GM21786 (cell line): ENCODE measurements at regions not wholly inside any gene's neighbourhood (a gene's known extent, or its start where the extent isn't known, plus 50 kb on each side); places are given as distances from the start of the nearest gene placed in this dataset.
"Not testable (repeated sequence)": the region's sequence is repeated elsewhere in the genome, so short reads cannot be mapped to it uniquely, and the experiment has no call there.

Source experiments
- ATAC-seq: cut with Tn5 transposase; IDR thresholded peaks from one replicate; pipeline ENCODE4 v1.9.1; 2021; ENCODE audit not compliant: unreplicated experiment

DNA sequence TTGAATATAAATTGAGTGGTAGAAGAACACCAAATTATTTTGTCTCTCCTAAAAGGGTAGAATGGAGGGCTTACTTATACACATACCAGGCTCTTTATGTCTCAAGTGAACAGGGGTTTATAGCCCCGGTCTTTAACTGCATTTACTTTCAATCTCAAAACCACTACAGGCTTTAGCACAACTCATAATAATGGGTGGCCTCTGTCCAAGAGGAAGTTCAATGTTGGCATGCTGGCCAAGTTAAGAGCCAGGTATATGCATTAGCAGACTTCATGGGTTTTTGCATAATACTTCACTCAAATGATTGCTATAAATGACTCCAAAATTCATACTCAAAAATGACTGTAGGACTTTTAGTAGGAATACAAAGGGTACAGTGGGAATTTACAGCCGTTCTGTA lies 118.5 kb upstream of the OTUD4 start:
- ATAC-seq: peak; percentile 34

DNA sequence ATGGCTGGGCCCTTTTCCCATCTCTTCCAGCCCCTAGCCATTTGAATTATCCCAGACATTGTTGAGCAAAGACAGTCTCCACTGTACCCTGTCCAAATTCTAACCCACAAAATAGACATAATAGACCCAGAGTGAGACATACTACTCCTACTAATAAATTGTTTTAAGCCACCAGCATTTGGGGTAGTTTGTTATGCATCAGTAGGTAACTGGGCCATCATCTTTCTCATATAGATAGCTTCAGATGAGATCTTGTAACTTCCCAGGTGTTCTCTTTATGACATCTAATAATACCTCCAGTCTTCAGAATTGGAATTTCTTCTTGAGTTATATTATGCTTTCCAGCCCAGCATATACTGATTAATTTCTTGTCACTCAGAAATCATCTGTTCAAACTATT lies 117.2 kb upstream of the OTUD4 start:
- no peak for ATAC-seq

DNA sequence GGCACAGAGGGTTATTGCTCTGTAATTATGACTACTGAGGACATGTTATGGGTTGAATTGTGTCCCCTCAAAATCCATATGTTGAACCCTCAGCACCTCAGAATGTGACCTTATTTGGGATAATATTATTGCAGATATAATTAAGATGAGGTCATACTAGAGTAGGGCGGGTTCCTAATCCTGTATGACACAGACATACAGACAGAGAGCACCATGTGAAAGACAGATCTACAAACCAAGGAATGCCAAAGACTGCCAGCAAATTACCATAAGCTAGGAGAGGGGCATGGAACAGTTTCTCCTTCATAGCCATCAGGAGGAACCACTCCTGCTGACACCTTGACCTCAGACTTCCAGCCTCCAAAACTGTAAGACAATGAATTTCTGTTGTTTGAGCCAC lies 115.2 kb upstream of the OTUD4 start:
- no peak for ATAC-seq

DNA sequence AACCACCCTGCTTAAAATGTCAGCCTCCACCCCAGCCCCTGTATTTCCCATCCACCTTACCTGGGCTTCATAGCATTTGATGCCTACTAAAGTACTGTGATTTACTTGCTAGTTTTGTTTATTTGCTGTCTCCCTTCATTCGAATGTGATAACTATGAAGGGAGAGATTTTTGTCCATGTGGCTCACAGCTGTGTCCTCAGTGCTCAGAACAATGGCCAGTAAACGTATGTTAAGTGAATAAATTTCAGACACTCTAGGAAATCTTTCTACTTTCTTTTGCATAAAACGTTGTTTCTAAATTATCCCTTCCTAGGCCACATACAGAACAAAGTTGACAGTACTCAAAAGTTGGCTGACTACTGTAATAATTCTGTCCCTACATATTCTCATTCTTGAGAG lies 114.7 kb upstream of the OTUD4 start:
- no peak for ATAC-seq

DNA sequence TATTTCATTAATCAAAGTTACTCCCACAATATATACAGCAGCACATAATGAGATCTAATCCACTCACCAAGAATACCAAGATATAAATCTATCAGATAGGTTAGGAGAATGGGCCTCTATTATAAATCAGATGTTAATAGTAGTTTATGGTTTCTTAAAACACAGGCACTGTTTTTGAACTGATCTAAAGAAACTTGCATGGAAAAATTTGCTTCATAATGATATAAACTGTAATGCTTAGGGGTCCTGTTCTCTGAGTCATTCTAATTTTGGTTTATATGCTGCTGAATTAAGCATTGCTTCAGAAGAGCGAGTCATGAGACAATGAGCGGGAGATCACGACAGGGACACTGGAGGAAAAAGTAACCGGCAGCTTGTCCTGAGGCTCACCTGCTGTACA lies 113.3 kb upstream of the OTUD4 start:
- no peak for ATAC-seq

DNA sequence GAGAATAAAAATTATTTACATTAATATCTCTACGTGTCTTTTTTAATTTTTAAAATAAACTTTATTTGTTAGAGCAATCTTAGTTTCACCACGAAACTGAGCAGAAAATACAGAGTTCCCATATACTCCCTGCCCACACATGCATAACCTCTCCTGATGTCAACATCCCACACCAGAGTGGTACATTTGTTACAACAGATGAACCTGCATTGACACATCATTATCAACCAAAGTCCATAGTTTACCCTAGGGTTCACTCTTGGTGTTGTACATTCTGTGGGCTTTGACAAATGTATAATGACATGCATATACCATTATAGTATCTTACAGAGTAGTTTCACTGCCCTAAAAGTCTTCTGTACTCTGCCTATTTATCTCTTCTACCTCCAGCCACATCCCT lies 110.6 kb upstream of the OTUD4 start:
- no peak for ATAC-seq

DNA sequence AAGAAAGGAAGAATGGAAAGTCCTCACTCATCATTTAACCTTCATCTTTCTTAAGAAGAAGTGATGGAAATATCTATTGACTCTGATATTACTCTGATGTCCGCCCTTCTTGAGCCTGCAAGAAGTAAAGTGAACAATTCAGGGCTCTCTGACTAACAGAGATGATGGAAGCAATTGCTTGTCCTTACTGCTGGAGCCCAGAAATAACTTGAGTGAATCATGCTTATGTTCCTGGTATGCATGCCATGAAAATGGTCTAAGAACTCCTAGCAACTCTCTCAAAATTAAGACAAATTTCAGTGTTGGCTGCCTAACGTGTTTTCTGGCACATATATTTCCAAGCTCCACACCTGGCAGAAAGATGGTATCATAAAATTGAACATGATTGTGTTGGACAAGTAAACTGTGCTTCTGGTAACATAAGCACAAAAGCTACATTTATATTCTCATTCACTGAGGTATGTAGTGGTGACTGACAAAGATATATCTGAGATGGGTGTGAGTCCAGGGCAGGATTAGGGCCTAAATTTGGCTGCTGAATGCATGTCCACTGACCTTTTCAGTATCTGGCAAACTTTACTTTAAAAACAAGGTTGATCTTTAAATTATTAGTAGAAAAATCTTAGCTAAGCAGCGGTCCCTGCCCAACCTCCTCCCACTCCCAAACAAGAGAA lies 109.2 kb upstream of the OTUD4 start:
- no peak for ATAC-seq

DNA sequence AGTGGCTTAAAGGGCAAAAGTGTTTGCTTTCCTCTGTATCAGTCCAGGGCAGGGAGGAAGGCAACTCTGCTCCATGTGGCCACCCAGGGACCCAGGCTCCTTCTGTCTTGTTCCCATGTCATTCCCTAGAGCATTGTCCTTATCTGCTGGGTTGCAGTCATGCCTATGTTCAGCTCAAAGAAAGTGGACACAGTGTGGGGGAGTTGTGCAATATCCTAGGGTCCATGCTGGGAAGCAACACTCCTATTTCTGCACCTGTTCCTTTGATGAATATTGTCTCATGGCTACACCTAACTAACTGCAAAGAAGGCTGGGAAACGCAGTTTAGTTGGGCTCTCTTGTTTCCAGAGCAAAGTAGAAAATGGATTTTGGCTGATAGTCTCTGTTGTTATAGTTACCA lies 107.0 kb upstream of the OTUD4 start:
- no peak for ATAC-seq

DNA sequence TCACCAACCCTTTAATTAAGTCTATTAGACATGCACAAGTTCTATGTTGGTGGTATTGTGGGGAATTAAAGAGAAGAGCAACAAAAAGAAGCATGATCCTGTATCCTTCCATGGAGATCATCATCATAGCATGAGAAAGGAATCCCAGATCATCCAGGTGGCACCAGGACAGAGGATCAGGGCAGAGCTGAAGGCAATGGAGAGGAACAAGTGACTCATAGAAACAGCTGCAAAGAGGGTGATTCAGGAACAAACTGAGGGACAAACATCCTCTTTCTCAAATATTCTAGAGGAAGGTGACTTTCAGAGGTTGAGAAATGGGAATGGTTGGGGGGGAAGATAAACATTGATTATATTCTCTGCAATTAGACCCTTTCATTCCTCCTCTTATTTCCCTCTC lies 105.5 kb upstream of the OTUD4 start:
- ATAC-seq: no peak

DNA sequence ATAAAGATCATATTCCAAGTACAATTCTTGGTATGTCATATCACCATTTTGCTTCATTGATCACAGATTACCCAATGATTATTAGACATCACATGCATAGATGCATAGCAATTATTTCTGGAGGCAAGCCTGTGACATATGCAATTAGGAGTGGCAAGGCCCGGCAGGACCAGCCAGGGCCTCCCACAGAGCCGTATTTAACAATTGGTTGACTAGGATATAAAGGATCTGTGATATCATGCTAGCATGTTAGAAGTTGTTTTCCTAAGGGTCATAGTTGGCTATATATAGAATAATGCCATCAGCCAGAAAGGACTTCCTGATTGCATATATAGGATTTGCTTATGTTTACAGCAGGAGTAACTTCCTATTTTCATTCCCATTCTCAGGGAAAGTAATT lies 103.5 kb upstream of the OTUD4 start:
- ATAC-seq: no peak

DNA sequence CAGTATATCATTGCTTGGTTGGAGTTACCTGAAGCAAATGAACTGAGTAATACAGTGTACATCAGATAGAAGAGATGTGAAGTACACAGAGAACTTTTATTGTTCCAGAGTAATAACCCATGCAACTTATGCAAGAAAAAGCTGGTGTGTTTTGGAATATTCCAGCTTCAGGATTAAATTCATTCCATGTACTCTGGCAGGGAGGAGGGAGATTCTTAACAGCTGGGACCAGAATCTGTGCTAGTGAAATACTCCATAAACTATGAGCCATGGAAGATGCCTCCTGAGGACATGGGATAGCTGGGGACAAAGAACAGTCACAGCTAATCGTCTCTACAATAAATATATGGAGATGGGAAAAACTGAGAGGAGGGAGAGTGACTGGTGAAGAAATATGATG lies 101.6 kb upstream of the OTUD4 start:
- no peak for ATAC-seq

DNA sequence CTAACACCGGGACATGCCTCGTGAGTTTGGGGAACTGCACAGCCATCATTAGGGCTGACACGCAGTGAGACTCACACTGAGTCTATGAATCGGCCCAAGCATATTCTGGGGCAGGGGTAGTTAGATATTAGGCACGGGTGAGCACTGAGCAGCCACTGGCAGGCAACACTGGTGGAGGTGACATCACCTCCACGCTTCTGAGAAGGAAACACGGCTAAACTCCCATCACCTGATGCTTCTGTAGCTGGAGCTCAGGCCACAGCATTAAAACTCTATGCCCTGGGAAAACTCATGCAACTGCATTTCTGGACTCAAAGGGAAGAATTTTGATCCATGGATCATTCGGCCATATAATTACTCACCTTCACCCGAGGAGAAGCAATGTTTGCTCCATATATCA lies 100.8 kb upstream of the OTUD4 start:
- no peak for ATAC-seq

DNA sequence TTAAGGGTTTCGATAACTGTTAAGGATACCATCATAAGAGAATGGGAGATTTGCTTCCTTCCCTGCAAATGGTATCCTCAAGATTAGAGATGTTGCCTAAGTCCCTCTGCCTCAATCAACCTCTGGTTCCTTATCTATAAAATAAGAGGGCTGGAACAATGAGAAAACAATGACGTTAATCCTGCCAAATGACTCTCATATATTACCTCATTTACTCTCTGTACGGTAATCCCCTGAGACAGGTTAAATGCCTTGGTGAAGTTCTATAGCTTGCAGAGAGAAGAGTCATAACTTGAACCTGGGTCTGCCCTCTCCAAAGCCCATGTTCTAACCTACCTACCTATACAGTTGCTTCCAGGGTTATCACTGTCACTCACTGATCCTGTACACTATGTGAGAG lies 100.2 kb upstream of the OTUD4 start:
- no peak for ATAC-seq

DNA sequence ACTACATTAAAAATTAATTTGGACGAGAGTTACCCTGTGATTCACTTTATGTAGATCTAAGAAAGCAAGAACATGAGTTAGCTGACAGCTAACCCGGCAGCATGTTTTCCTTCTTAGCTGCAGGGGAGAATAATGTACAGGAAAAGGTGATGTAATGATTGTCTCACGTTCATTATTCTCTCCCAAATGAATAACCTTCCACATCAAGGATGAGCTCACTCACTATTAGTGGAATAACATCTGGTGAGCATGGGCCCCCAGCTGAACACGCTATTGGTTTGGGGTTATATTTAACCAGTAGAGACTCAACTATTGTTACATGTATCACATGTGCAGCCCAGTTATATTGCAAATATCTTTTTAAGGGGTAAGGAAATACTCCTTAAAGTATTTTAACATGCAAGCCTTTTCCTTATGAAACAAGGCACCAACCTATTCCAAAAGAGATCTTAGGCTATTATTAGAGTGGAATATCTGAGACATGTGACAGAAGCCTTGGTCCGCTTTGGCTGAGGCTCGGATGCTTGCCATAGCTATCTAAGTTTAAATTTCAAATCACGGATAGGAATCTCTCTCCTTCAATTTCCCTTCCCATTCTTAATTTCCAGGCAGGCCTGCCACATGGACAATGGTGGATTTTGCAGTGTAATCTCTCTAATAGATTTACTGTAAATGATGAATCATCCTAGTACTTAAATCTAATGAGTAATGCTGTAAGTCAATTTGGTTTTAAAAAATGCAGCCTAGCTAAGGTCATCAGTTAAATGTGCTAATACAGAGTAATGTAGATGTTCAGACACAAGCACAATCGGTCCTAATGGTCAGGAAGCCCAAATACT lies 99.0 kb upstream of the OTUD4 start:
- no peak for ATAC-seq

DNA sequence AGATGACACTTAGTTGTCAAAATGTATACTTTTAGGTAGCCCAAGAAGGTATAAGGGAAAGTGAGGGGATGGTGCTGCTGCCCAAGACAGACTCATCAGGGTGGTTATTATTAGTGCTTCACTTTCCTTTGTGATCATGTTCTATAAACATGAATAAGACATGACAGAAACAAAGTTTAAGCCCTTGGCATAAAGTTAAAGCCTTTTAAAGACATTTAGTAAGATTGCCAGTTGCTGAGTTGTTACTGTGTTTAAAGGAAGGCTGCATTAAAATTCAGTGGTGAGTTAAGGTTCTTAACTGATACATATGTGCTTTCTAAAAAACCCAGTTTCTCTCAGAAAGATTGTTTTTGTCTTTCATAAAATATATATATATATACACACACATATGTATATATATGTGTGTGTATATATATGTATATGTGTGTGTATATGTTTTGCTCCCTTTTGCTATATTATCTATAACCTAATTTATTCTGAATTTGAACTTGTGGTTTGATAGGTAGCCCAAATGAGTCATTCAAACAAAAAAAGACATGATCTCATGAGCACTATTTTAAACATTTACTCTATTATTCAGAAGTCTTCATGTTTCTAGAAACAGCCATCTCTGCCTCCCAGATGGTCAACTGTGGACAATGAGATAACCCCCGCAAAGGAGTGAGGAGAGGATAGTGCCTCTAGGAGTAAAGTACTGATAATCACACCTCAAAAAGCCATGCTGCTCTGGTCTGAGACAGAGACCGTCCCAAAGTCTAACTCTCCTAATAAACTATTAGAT lies 98.1 kb upstream of the OTUD4 start:
- no peak for ATAC-seq

DNA sequence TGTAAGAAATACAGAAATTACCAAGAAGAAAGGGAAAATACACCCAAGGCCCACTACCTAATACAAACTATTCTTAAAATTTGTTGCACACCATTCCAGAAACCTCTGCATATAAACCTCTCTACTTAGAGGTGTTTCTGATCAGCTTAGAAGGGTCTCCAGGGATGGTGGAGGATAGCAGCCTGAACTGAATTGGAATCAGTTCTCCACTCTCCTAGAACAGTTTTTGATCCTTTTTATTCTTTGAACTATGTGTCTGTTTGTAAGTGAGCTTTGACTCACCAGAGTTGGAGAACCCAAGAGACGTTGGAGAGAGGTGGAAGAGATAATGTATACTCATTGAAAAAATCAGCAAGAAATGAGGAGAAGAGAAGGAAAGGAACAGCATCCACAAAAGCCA lies 96.6 kb upstream of the OTUD4 start:
- ATAC-seq: no peak

DNA sequence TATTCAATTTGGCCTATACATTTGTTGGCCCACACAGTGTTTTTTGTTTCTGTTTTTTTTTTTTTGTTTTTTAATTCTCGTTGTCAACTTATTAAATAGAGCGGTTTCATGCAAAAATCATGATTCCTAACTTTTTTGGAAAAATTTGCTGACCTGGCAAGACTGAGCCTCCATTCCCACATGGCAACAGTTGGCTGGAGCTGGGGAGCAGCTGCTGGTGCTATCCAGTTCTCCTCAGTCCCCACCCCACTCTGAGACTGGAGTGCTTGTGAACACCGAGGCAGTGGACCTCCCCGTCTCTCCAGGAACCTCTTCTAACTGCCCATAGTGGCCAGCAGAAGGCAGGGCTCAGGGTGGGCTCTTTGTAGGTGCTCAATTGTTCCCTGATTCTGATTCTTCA lies 95.7 kb upstream of the OTUD4 start:
- no peak for ATAC-seq

DNA sequence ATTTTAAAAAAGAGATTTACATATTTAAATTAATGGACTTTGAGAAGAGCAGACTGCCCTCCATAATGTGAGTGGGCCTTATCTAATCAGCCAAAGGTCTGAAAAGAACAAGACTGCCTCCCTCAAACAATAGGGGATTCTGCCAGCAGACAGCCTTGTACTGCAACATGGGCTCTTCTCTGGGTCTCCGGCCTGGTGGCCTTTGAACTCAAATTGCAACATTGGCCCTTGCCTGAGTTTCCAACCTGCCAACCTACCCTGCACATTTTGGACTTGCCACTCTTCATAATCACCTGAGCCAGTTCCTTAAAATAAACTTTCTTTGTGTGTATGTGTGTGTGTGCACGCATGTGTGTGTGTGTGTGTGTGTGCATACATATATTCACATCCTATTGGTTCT lies 90.8 kb upstream of the OTUD4 start:
- ATAC-seq: no peak

DNA sequence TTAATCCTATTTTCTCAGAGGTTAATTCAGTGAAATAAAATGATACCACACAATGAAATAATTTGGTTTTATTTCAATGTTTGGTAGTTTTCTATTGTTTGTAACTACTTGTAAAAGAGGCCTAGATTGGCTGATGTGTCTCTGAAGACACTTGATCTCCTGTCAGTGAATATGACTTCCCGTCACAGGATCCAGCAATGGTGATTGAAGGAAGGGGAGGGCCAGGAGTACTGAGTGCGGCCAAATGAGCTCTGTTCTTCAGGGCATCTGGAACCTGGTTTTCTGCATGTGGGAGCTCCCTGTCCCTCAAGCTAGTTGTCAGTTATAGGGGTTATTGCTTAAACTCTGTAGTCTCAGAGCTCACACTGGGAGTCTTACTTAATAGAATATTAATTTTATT lies 86.5 kb upstream of the OTUD4 start:
- no peak for ATAC-seq

DNA sequence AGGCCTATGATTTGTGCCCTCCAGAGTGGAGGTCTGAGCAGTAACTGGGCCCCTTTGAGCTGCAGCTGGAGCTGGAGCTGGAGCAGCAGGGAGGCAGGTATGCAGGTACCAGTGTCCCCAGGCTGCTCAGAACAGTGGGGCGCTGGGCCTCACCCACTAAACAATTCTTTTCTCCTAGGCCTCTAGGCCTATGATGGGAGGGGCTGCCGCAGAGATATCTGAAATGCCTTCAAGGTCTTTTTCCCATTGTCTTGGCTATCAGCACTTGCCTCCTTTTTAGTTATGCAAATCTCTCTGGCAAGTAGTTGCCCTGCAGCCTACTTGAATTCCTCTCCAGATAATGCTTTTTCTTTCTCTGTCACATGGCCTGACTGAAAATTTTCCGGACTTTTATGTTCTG lies 79.7 kb upstream of the OTUD4 start:
- ATAC-seq: no peak

DNA sequence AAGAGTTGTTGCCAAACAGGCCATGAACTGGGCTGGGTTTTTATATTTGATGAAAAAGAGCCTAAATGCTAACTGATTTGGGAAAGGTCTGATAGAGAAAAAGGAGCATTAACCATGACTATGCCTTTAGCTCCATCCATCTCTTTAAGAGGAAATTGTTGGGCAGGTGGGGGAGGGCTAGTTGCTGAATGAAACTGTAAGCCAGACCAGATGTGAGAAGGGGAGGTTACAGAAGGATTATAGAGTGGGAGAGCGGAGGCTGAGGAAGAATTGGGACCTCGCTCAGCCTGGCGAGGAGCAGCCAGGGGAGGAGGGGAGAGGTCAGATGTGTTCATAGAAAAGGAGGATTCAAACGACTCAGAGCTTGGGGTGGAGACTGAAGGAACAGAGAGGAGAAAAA lies 74.9 kb upstream of the OTUD4 start:
- ATAC-seq: not testable (repeated sequence)

DNA sequence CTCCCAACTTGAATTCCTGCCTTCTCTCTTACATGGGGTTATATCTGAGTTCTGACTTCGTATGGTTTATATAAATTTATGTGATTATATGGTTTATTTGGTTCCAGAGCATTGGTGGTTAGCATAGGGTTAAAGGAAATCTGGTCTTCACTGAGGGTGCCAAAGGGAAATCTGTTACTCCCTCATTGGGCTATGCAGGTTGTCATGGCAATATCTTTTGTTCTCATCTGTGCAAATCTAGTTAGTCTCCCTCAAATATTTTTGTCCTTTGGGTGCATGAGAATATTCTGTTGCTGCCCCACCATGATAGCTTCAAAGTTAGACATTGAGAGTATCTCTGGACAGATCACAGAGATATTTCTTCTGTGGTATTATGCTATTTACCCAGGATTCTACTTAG lies 71.8 kb upstream of the OTUD4 start:
- ATAC-seq: no peak
